Activated T-cell treated with anti-CD3 and anti-CD28 coated beads, Interleukin-2, amount 50 U/mL, for 48 hours (primary cell): ENCODE measurements at regions not wholly inside any gene's neighbourhood (a gene's known extent, or its start where the extent isn't known, plus 50 kb on each side); places are given as distances from the start of the nearest gene placed in this dataset.

Experiments used
- DNase-seq, 2 experiments: peaks; one replicate each; pipeline ENCODE4 v3.0.0-alpha.2; 2020

DNA sequence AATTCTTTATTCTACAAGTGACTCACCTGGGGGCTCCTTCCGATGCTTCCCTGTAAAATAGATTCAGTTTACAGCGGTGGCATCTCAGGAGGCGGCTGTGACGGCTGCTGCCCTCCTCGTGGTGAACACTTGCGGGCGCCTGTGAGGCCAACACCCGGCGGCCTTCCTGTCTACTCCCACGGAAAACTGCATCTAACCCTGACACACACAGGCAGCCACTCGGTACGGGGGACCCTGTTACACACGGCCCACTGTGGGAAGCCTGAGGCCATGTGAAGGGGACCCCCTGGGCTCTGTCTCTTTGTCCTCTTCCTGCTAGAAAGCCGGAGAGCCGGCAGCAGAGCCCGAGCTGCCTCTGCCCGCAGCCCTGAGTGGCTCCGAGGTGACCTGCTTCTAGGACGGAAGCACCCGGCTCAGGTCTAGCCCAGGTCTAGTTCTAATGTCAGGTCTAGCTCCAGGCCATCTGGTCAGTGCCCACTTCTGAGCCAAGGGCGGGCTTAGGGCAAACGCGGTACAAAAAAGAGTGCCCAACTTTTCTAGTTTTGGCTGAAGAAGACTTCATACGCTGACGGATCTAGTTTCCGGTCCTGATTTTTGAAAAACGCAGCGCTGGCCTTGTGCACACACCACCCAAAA lies 159.4 kb downstream of the ENGASE start:
- DNase-seq, result no peak

DNA sequence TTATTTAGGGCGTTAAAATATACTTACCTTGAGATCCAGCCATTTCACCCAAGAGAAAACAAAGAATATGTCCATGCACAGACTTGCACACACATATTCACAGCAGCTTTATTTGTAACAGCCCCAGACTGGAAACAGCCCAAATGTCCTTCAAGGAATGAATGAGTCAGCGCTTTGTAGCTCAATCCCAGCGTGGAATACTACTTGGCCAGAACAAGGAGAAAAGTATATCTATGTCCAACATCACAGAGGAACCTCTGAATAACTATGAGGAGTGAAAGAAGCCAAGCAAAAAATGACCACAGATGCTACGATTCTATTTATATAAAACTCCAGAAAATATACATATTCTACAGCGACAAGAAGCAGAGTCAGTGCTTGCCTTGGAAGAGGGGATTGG lies 158.3 kb downstream of the ENGASE start:
- DNase-seq, result no peak

DNA sequence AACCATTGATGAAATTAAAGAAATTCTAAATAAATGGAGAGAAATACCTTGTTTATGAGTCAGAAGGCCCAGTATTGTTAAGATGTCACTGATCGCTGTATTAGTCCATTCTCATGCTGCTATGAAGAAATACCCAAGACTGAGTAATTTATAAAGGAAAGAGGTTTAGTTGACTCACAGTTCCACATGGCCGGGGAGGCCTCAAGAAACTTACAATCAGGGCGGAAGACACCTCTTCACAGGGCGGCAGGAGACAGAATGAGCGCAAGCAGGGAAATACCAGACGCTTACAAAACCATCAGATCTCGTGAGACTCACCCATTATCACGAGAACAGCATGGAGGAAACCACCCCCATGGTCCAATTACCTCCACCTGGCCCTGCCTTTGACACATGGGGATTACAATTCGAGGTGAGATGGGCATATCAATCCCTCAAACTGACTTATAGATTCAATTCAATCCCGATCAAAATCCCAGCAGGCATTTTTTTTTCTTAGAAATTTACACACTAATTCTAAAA lies 157.2 kb downstream of the ENGASE start:
- no peak for DNase-seq

DNA sequence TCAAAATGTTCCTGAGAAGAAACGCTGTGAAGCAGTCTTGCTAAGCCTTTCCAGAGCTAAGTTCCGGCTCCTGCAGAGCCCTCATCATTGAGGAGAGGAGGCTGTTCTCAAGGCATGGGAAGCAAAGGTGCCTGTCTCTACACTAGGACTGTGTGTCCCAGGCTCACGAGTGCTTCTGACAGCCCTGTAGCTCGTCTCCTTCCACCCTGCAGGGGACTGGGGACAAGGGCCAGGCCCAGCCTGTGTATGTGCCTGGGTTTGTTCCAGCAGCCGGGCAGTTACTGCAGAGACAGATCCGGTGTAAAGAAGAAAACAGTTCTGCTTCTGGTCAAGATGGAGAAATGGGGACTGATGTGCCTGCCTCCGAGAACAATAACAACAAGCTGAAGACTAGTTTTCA lies 156.0 kb downstream of the ENGASE start:
- no peak for DNase-seq

DNA sequence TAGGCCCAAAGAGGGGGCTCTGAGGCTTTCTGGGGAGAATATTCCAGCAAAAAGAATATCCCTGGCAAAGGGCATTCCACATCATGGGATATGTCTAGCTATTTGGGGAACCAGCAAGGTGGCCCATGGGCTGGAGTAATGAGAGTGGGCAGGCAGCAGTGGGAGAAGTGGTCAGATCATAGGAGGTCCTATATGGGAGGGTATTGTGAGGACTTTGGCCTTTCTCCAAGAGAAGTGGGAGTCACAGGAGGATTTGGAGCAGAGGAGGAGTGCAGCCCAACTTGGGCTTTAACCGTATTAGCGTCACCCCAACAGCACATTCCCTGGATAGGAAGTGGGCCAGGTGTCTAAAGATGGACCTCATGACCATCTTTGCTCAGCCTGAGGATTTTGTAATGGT lies 151.4 kb downstream of the ENGASE start:
- no peak for DNase-seq

DNA sequence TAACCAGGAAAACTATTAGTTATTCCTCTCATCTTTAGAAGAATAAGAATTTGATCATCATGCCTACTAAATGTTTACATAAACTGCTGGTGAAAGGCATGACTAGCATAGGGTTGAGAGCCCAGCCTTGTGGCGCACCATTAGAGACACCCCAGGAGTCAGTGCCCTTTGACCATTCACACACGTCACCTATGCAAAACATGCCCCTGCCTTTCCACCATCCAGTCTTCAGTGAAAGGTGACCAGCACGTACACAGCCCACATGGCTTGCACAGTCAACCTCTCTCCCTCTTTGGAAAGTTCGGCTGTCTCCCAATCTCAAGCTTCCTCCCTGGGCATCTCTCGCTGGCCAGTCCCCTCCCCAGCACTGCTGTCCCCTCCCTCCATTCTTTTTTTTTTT lies 150.3 kb downstream of the ENGASE start:
- DNase-seq, result no peak

DNA sequence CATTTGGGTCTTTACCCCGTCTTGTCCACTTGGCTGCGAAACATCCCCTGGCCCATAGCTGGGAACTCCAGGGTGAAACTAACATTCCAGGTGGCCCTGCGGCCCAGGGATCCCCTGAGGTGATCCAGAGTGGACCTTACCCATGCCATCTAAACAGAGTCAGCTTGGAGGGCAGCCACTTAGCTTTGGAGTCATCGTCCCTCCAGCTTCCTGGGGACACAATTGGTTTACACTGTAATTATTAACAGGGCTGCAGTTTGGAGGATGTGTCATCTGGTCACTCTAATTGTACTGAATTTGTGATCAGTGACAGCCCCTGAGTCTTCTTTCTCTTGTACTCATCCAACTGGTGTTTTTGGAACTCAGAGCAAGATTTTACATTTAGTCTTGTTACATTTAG lies 149.9 kb downstream of the ENGASE start:
- no peak for DNase-seq

DNA sequence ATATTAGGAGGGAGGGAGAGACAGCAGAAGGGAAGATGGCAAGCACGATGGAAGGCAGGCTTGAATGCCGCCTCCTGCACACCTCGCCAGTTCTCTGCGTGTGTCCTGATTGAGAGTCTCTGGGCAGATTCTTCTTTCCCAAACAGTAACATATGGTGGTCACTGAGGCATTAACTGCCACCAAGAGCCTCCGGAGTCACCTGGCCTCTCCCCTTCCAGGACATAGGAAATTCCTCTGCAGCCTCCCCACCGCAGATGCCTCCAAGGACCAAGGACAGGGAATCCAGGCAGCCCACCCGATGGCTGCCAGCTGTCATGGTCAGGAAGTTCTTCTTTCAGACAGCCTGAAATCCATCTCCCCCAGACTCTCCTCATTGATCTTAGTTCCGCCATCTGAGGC lies 149.3 kb downstream of the ENGASE start:
- no peak for DNase-seq

DNA sequence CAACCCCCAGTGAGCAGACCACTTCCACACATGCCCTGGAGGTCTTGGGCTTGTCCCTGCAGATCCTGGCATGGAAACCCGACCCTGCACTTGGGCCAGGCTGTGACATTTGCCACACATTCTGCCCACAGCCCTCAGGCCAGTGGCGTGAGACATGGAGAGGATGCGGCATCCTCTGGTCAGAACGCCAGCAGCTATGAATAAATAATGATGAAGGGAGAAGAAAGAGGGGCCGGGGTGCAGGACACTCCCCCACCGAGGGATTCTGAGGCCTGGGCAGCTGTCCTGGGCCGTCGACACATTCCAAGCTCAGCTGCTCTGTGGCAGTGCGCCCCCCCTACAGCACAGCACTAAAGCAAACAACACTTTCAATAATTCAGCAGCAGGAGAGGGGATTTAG lies 148.8 kb downstream of the ENGASE start:
- DNase-seq, result no peak

DNA sequence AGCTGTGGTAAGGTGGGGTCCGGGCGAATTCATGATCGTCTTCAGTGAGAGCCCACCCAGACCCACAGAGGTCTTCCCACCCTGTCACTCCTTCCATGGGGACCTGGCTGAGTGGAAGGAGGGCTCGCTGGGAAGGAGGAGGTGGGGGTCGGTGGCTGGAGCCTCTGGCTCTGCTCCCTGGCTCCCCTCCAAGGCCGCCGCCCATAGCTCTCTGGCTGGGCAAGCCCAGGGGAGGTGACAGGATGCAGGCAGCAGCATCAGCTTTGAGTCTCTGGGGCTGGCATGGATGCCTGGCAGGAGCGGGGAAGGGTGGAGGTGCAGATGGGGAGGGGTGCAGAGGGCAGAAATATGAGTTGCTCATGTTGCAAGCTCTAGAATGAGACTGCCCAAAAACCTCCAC lies 147.0 kb downstream of the ENGASE start:
- no peak for DNase-seq

DNA sequence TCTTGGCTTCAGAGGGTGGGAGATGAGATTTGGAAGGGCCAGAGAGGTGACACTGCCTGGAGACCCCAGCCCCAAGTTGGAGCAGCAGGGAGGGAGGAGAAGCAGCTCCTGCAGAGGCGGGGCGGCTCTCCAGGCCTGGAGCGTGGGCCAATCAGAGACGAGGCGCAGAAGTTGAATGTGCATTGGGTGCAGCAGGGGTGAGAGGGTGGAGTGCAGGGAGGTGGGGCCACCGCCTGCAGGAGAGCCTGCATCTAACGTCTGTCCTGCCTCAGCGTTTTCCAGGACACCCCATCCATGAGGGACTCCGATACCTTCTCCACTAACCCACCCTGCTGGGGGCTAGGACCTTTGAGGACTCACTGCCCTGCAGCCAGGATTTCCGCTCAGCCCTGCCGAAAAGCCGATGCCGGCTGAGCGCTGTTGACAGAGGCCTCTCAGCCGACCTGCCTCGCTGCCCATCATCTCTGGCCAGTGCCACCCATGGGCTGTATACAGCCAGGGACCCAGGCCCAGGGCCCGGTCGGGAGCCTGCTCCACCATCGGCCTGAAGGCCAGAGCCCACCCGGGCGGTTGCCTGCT lies 146.2 kb downstream of the ENGASE start:
- DNase-seq, result peak in 1 of 2 experiments; percentile 28

DNA sequence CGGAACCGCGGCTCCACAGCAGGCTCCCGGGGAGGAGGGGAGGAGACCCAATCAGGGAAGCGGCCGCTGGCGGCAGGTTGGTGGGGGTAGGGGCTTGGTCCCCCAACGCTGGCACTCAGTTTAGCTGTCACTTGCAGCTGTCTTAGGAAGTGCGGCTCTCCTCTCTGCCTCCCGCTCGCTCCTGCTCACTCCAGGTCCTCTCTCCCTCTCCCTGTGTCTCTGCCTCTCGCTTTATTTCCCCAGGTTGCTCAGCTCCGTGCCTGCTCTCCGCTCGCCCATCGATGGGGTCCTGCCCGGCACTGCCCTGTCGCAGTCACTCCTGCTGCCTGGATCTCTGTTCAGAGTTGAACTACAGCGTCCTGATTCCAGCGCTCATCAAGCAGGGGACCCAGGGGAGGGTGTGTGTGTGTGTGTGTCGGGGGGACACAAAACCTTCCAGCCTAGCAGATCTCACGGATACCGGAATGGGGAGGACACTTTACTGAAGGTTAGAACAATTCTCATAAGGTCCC lies 145.6 kb downstream of the ENGASE start:
- no peak for DNase-seq

DNA sequence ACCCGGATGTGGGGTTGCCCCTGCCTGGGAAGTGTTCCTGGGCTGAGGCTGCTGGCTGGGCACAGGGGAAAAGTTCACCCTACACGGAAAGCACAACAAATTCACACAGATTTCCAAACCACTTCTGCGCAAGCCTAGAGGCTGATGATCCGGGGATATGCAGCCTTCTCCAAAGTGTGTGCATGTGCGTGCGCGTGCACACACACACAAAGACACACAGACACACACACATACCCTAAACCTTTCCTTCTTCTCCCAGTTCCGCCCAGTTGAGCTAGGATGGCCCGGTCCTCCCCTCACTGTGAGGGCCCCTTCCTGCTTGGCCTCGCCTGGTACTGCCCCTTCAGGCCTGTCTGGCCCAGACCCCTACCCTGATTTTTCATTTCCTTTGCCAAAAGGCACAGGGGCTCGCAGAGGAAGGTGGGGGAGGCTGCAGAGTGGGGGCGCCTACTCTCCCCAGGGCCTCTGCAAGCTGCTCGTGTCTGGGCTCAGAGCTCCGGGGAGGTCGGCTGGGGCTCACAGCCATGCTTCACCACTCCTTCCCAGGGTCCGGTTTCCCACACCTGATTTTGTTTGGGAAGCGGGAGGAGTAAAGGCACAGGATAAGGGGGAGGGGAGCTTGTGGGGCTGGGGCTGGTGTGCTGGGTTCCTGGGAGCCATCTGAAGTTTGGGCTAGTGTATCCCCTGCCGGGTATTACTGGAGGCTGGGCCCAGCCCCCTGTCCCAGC lies 144.7 kb downstream of the ENGASE start:
- no peak for DNase-seq

DNA sequence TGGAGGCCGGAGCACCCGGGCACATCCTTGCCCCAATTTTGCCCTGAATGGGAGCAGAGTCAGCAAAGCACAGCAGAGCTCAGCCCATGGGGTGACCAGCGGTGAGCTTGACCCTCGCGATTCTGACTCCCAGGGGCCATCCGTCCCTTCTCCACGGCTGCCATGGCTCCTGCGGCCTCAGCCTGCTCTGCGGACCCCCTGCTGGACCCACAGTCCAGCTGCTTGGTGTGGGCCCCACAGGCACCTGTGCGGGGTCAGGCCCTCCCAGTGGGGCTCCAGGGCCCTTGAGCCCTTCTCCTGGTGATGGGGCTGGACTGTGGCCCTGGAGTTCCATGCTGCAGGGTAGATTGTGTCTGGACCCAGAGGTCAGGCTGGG lies 144.2 kb downstream of the ENGASE start:
- DNase-seq, result no peak

DNA sequence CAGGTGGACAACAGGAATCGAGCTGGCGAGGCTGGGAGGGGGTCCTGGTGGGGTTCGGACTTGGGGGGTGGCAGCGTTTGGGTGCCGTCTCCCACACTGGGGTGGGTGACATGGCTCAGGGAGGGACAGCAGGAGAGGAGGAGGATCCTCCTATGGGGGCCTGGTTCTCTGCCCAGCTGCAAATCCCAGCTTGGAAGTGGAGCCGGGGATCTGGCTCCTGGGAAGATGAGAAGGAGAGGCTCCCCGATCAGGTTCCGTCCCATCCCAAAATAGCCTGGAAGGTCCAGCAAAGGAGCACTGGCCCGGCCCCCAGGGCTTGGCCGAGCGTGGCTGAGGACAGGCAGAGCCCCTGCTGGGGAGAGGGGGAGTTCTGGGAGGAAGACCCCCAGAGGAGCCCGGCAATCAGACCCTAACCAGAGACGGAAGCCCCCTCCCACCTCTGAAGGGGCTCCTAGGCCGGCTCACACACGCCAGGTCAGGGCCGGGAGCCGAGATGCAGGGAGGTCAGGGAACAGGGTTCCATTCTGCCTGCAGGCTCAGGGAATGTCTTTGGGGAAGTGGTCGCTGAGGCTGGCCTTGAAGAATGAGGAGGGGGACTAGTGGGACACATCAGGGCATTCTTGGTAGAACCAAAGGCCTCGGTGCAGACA lies 143.7 kb downstream of the ENGASE start:
- DNase-seq, result no peak

DNA sequence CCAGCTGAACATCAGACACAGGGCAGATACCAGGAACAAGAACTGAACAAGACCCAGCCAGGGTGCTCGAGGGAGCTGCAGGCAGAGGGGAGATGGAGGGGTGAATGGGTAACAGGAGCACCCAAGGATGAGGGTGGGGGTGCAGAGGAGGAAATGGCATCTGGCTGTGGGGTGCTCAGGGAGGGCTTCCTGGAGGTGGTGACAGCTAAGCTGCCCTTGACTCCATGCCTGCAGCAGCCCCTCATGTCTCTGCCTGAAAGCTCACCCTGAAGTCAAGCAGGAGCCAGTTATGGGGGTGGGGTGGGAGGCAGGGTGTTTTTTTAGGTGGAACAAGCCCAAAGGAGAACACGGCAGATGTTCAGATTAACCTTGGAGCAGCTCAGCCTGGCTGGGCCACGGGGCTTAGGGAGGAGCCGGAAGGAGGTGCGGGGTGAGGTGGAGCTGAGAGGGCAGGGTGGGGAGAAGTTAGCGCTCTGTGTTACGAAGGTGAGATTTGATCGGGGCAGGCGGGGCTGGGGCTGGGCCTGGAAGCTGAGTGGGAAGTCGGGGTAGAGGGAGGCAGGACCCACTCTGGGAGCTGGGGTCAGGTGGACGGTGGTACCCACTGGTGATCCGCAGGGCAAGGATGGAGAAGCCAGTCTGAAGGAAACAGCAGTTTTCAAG lies 143.0 kb downstream of the ENGASE start:
- DNase-seq, result no peak

DNA sequence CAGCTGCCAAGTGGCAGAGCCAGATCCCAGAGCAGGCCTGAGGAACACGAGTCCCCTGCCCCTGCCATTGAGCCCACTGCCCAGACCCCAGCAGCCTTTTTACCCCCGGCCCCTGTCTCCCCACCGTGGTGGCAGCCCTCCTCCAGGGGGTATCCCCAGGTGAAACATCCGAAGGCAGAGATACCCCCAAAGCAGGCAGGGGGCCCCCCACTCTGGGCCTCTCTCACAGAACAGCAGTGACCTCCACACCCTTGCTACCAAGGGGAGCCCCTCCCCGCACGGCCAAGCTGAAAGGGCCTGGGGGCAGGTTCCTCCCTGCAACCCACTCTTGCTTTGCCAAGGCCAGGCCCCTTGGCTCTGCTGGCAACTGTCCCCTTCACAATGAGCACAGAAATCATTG lies 142.2 kb downstream of the ENGASE start:
- no peak for DNase-seq

DNA sequence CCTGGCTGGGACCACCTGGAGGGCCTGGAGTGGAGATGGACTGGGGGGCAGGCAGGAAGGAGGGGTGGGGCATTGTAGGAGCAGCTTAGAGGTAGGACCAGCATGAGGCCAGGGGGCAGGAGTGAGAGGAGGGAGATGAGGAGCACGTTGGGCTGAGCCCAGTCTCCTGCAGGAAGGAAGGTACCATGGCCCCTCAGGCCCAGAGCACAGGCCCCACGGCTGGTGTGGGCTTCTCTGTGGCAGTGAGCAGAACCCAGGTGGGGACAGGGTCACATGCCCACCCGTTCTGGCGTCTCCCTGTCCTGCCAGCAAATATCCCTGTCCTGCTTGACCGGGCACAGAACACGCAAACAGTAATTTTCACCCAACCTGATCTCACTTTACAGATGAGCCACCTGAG lies 141.8 kb downstream of the ENGASE start:
- no peak for DNase-seq

DNA sequence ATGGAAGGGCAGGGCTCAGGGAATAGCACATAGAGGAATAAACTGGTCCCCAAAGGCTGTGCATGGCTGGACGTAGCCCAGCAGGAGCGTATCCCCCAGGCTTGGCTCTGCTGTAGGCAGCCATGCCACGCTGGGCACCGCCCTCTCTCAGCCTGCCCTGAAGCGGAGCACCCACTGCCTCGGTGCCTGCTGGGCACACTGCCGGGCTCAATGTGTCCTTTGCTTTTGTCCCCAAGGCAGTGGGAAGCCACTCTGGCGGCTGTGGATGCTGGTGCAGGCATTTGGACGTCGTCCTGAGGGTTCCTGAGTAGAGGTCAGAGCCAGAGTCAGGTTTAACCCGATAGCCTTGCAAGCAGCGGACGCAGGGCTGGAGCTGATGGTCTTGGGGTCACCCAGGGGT lies 141.0 kb downstream of the ENGASE start:
- no peak for DNase-seq

DNA sequence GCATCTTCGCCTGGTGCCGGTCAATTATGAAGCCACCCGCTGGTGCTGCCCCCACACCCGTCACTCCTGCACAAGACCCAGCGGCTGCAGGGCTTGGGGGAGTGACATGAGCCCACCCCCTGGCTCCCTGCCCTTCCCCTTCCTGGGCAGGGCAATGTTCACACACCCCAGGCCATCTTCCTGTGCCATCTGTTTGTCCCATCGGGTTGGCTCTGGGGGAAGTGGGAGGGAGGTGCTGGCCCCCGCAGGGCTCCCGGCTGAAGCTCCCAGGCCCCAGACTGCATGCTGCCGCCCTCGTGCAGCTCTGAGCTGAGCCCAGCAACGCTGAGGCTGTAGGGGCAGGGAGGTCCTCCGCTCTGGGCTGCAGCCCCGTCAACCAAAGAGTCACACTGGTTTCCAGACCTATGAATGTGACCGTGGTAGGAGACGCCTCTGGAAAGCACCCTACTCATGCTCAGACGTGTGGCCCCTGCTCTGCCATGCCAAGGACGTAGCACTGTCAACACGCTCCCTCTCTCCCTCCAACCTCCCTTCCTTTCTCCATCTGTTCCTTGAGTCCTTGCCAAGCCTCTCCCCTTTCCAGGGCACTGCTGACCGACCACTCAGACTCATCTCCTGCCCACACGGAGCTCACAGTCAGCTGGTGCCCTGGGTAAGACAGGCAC lies 140.4 kb downstream of the ENGASE start:
- no peak for DNase-seq

DNA sequence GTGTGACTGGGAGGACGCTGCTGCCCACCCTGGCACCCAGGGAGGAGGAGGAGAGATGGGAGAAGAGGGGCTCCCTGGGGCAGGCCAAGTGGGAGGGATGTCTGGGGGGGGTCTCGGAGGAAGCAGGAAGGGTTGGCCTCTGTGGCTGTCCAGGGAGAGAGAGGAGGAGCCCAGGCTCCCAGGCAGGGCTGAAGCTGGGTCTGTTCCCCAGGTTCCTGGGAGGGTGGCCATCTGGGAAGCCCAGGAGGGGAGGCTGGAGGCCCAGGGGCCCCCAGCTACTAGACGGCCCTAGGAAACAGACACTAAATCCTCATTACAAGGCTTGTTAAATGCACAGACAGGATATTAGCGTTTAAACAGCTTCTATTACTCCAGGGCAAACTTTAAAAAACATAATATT lies 139.8 kb downstream of the ENGASE start:
- DNase-seq, result no peak

DNA sequence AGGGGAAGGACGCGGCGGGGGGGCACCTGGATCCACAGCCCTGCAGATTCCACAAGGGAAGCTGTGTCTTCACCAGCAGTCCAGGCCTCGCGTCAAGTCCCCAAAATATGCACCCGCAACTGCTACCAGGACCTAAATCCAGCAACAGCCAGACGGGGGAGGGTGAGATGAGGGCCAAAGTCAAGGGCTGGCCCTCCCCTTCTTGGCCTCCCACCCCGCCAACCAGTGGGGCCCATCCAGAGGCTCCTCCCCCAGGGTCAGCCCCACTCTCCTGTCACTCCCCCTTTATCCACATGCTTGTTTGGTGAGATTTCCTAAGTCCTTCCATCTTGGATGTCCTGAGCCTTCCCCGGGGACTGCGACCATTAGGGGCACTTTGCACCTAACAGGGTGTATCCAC lies 138.7 kb downstream of the ENGASE start:
- DNase-seq, result no peak
